B cell (primary cell): ENCODE measurements at regions not wholly inside any gene's neighbourhood (a gene's known extent, or its start where the extent isn't known, plus 50 kb on each side); places are given as distances from the start of the nearest gene placed in this dataset.

ENCODE experiments used
- CTCF ChIP-seq: fragments of 200-600 bp; IDR thresholded peaks from one replicate; pipeline ENCODE4 v1.8.0; 2022; ENCODE audit warnings: antibody characterized with exemption, mild to moderate bottlenecking
- EZH2 ChIP-seq: IDR thresholded peaks from 2 replicates; pipeline ENCODE4 v1.6.1; 2012; ENCODE audit warnings: borderline replicate concordance, low read depth, mild to moderate bottlenecking, moderate library complexity, low read length; ENCODE audit not compliant: insufficient read depth, poor library complexity, severe bottlenecking

- TF ChIP-seq CTCF (no peak), EZH2 (no peak)
Observed at GRCh38 chr3:84906065-84906464, 52.7 kb upstream of the CADM2 start.
